ENCODE measurements at regions not wholly inside any gene's neighbourhood (a gene's known extent, or its start where the extent isn't known, plus 50 kb on each side); places are given as distances from the start of the nearest gene placed in this dataset.

GRCh38 chr11:133582326-133582725 is 50.0 kb upstream of the OPCML start:
- Histone ChIP-seq H3K36me3 (no peaks in the 10 kb centered on the region), H3K9me3 (no peaks in the 10 kb centered on the region), H3K4me3 (no peak overlapping the region), H3K4me1 (no peaks in the 10 kb centered on the region), H3K27me3 (no peaks in the 10 kb centered on the region), H3K27ac (no peak overlapping the region)
- intact Hi-C loops (cut with DNase I) = no loop called here
- DNase-seq (ENCODE audit: extremely low spot score in 2 of 2) = no peak
- TF ChIP-seq POLR2A (IDR thresholded peaks at IDR 0.05) (no peak), POLR2AphosphoS5 (IDR thresholded peaks at IDR 0.05; ENCODE audit: insufficient read depth in 1 of 2, low read depth in 1 of 2) (no peak)
- TF ChIP-seq, protein P1, sequence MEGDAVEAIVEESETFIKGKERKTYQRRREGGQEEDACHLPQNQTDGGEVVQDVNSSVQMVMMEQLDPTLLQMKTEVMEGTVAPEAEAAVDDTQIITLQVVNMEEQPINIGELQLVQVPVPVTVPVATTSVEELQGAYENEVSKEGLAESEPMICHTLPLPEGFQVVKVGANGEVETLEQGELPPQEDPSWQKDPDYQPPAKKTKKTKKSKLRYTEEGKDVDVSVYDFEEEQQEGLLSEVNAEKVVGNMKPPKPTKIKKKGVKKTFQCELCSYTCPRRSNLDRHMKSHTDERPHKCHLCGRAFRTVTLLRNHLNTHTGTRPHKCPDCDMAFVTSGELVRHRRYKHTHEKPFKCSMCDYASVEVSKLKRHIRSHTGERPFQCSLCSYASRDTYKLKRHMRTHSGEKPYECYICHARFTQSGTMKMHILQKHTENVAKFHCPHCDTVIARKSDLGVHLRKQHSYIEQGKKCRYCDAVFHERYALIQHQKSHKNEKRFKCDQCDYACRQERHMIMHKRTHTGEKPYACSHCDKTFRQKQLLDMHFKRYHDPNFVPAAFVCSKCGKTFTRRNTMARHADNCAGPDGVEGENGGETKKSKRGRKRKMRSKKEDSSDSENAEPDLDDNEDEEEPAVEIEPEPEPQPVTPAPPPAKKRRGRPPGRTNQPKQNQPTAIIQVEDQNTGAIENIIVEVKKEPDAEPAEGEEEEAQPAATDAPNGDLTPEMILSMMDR (IDR thresholded peaks at IDR 0.05) = no peak
